WTC11 (cell line): ENCODE measurements at regions not wholly inside any gene's neighbourhood (a gene's known extent, or its start where the extent isn't known, plus 50 kb on each side); places are given as distances from the start of the nearest gene placed in this dataset.

Experiments
- AFF4 ChIP-seq: sonication (generic); formaldehyde crosslinking; IDR thresholded peaks from 2 replicates; pipeline ENCODE4 v1.8.1; 2023; ENCODE audit warnings: mild to moderate bottlenecking, missing genetic modification reagents, borderline replicate concordance
- CTCF ChIP-seq: fragments of 200-600 bp; IDR thresholded peaks from 2 replicates; pipeline ENCODE4 v1.8.0; 2022; ENCODE audit warnings: antibody characterized with exemption
- MAX ChIP-seq: sonication (generic); formaldehyde crosslinking; IDR thresholded peaks from 2 replicates; pipeline ENCODE4 v1.8.0; 2022; ENCODE audit warnings: mild to moderate bottlenecking, missing genetic modification reagents
- NR2C2 ChIP-seq: sonication (generic); formaldehyde crosslinking; IDR thresholded peaks from 2 replicates; pipeline ENCODE4 v1.8.0; 2022; ENCODE audit warnings: mild to moderate bottlenecking, missing genetic modification reagents
- PRDM15 ChIP-seq: sonication (generic); formaldehyde crosslinking; IDR thresholded peaks from 2 replicates; pipeline ENCODE4 v1.8.0; 2022; ENCODE audit warnings: missing genetic modification reagents
- USF2 ChIP-seq: sonication (generic); formaldehyde crosslinking; IDR thresholded peaks from 2 replicates; pipeline ENCODE4 v1.8.1; 2023; ENCODE audit warnings: mild to moderate bottlenecking, missing genetic modification reagents, moderate library complexity
- ZNF219 ChIP-seq: sonication (generic); formaldehyde crosslinking; IDR thresholded peaks from 2 replicates; pipeline ENCODE4 v1.8.0; 2023; ENCODE audit warnings: missing genetic modification reagents, mild to moderate bottlenecking, borderline replicate concordance

- TF ChIP-seq PRDM15 (CRISPR knock-in tag) (no peak), MAX (CRISPR knock-in tag) (no peak), CTCF (no peak), ZNF219 (CRISPR knock-in tag) (no peak), AFF4 (CRISPR knock-in tag) (no peak), USF2 (no peak), NR2C2 (CRISPR knock-in tag) (no peak)
These were observed 217.4 kb downstream of the DMRT2 start for GRCh38 chr9:1267581-1267980.
